ENCODE measurements at regions not wholly inside any gene's neighbourhood (a gene's known extent, or its start where the extent isn't known, plus 50 kb on each side); places are given as distances from the start of the nearest gene placed in this dataset.

DNA sequence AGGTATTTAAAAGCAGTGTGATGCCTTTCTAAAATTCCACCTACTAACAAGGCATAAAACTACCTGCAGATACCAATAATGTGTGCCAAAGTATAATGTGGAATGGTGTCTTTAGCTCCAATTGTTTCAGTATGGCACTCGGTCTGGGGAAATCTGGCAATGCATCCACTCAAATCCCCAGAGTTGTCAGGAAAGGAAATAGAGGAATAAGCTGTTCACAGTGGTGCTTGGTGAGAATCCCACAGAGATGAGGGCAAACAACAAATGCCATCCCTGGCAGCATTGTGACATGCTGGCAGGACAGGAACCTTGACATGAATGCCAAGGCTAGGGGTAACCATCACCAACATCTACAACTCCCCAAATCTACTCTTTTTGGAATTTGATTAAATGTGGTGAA, 240.7 kb downstream of the BARHL2 start:
- Histone ChIP-seq H3K4me1 (ENCODE audit: control insufficient read depth, insufficient read depth, low read length) (no peaks in the 10 kb centered on the region), H3K27me3 (ENCODE audit: control insufficient read depth, insufficient read depth, low read length) (no peaks in the 10 kb centered on the region), H3K27ac (ENCODE audit: low read length) (no peak overlapping the region), H3K36me3 (ENCODE audit: control insufficient read depth, insufficient read depth, low read length) (no peaks in the 10 kb centered on the region), H3K9me3 (replicated peaks; ENCODE audit: control insufficient read depth, low read depth, low read length) (no peaks in the 10 kb centered on the region), H3K4me3 (ENCODE audit: low read length) (no peak overlapping the region)
- WGBS (ENCODE audit: insufficient coverage), result no CpG with 5 or more reads among the region's 1 CpG
- DNase-seq, result no peak

DNA sequence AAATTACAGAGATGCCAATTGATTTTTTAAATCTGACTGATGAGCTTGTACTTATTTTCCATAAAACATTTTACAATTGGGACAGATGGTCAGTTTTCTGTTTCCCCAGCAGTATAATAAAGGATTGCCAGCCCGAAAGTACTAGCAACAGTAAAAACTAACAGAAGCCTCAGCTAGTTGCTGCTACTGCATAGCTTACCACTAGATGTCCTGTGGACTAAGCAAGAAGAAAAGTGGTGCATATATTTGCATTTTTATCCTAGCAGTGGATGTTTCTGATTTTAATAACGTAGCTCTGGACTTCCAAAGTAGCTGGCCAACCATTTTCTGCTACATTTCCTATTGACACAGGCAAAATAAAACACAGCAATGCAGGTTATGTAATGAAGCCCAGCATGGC, 241.5 kb downstream of the BARHL2 start:
- no peak overlapping the region for H3K27ac ChIP-seq (ENCODE audit: low read length)
- no peaks in the 10 kb centered on the region for H3K4me1 ChIP-seq (ENCODE audit: control insufficient read depth, insufficient read depth, low read length)
- no peaks in the 10 kb centered on the region for H3K36me3 ChIP-seq (ENCODE audit: control insufficient read depth, insufficient read depth, low read length)
- no peak overlapping the region for H3K4me3 ChIP-seq (ENCODE audit: low read length)
- no CpG with 5 or more reads among the region's 2 CpGs for WGBS (ENCODE audit: insufficient coverage)
- peak; percentile 17 for DNase-seq
- H3K27me3 ChIP-seq (ENCODE audit: control insufficient read depth, insufficient read depth, low read length), result no peaks in the 10 kb centered on the region
- no peaks in the 10 kb centered on the region for H3K9me3 ChIP-seq (replicated peaks; ENCODE audit: control insufficient read depth, low read depth, low read length)

DNA sequence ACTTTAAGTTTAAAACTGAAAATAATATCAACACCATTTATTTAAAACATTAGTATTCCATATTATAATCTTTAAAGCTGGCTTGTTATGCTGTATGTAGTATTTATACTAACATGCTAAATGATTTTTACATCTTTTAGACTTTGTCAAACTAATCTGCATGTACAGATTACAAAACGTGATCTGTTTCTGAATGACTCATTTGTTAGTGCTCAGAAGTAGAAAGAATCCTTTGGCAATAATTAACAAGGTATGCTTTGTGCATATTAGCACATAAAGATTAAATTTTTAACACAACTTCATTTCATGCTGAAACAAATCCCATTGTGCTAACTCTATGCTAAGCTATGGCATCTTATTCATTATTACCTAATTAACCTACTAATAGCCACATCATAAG, 242.4 kb downstream of the BARHL2 start:
- no CpG with 5 or more reads among the region's 1 CpG for WGBS (ENCODE audit: insufficient coverage)

DNA sequence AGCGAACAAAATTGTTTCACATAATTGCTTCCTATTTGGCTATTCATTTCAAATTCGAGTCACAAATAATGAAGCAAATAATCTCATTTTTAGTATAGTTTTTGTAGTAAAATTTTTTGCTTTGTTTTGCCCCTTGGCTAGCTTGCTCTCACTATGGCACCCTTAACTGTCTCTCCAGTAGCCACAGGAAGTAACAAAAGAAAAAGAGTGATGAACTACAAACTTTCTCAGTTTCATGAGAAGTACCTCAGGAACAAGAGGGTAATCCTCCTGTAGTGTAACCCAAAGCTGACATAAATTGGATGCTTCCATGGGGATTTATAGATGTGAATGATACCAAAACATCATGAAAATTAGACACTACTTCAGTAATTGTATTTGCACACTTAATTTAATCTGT, 242.9 kb downstream of the BARHL2 start:
- WGBS (ENCODE audit: insufficient coverage), result no CpG with 5 or more reads among the region's 2 CpGs
- no peak overlapping the region for H3K4me3 ChIP-seq (ENCODE audit: low read length)
- DNase-seq, result no peak

More for the DNA sequence above, 242.4 kb downstream of the BARHL2 start:
- Histone ChIP-seq H3K4me3 (ENCODE audit: low read length) (no peak overlapping the region), H3K9me3 (replicated peaks; ENCODE audit: control insufficient read depth, low read depth, low read length) (no peaks in the 10 kb centered on the region), H3K36me3 (ENCODE audit: control insufficient read depth, insufficient read depth, low read length) (no peaks in the 10 kb centered on the region), H3K27ac (ENCODE audit: low read length) (no peak overlapping the region), H3K4me1 (ENCODE audit: control insufficient read depth, insufficient read depth, low read length) (no peaks in the 10 kb centered on the region), H3K27me3 (ENCODE audit: control insufficient read depth, insufficient read depth, low read length) (no peaks in the 10 kb centered on the region)
- DNase-seq, result no peak

DNA sequence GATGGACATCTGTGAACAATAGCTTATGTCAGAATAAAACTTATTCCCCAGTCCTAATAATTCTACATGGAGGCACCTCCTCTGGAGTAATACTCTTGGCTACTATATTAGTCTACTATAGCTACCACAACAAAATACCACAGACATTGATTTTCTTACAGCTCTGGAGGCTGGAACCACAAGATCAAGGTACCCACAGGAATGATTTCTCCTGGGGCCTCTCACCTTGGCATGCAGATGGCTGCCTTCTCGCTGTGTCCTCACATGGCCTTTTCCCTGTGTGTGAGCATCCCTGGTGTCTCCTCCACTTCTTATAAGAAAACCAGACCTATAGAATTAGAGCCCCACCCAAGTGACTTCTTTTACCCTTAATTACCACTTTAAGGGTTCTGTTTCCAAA, 244.3 kb downstream of the BARHL2 start:
- WGBS (ENCODE audit: insufficient coverage), result 83% methylated on average over 1 of the region's 1 CpG
- Histone ChIP-seq H3K4me3 (ENCODE audit: low read length) (no peak overlapping the region), H3K4me1 (ENCODE audit: control insufficient read depth, insufficient read depth, low read length) (no peaks in the 10 kb centered on the region), H3K36me3 (ENCODE audit: control insufficient read depth, insufficient read depth, low read length) (no peaks in the 10 kb centered on the region), H3K27me3 (ENCODE audit: control insufficient read depth, insufficient read depth, low read length) (no peaks in the 10 kb centered on the region), H3K9me3 (replicated peaks; ENCODE audit: control insufficient read depth, low read depth, low read length) (no peaks in the 10 kb centered on the region), H3K27ac (ENCODE audit: low read length) (no peak overlapping the region)
- no peak for DNase-seq

More for the DNA sequence above, 242.9 kb downstream of the BARHL2 start:
- Histone ChIP-seq H3K36me3 (ENCODE audit: control insufficient read depth, insufficient read depth, low read length) (no peaks in the 10 kb centered on the region), H3K9me3 (replicated peaks; ENCODE audit: control insufficient read depth, low read depth, low read length) (no peaks in the 10 kb centered on the region), H3K27me3 (ENCODE audit: control insufficient read depth, insufficient read depth, low read length) (no peaks in the 10 kb centered on the region), H3K27ac (ENCODE audit: low read length) (no peak overlapping the region), H3K4me1 (ENCODE audit: control insufficient read depth, insufficient read depth, low read length) (no peaks in the 10 kb centered on the region)

DNA sequence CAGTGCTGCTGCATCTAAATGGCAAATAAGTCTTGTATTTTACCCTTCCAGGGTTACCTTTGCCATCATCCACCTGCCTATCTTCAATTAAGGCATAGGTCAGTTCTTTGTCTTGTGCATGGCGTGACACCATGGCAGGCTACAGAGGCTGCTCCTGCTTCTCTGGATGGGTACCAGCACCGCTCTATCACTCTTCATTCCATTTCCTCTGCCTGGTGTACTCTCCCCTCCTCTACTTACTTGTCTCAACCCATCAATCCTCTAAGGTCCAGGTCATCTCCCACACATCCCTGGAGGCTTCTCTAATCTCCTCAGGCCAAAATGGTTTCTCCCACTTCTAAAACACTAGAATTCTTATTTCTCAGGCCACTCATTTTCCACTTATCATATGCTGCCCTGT, 257.5 kb downstream of the BARHL2 start:
- no peak overlapping the region for H3K4me3 ChIP-seq (ENCODE audit: low read length)
- no peaks in the 10 kb centered on the region for H3K36me3 ChIP-seq (ENCODE audit: control insufficient read depth, insufficient read depth, low read length)
- no peaks in the 10 kb centered on the region for H3K4me1 ChIP-seq (ENCODE audit: control insufficient read depth, insufficient read depth, low read length)
- 90% methylated on average over 2 of the region's 2 CpGs for WGBS (ENCODE audit: insufficient coverage)
- H3K9me3 ChIP-seq (replicated peaks; ENCODE audit: control insufficient read depth, low read depth, low read length), result no peaks in the 10 kb centered on the region
- no peak for DNase-seq
- H3K27me3 ChIP-seq (ENCODE audit: control insufficient read depth, insufficient read depth, low read length), result no peaks in the 10 kb centered on the region
- H3K27ac ChIP-seq (ENCODE audit: low read length), result no peak overlapping the region

DNA sequence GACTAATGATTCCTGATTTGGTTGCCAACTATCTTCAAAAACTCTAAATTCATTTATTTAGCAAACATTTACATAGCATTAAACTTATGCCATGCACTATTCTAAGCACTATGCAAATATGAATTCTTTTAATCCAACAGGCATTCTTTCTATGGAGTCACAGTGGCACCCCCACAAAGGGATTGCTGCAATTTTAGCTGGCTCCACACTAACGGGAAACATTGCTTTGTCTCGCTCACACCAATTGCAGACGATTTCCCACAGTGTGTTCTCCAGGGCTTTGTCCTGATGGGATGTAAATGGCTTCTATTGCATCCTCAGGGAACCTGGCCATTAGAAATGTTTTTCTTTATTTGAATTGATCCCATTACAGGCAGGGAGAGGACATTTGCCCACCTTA, 259.1 kb downstream of the BARHL2 start:
- Histone ChIP-seq H3K27ac (ENCODE audit: low read length) (no peak overlapping the region), H3K4me3 (ENCODE audit: low read length) (no peak overlapping the region), H3K36me3 (ENCODE audit: control insufficient read depth, insufficient read depth, low read length) (no peaks in the 10 kb centered on the region), H3K4me1 (ENCODE audit: control insufficient read depth, insufficient read depth, low read length) (no peaks in the 10 kb centered on the region), H3K9me3 (replicated peaks; ENCODE audit: control insufficient read depth, low read depth, low read length) (no peaks in the 10 kb centered on the region), H3K27me3 (ENCODE audit: control insufficient read depth, insufficient read depth, low read length) (no peaks in the 10 kb centered on the region)
- DNase-seq, result no peak
- no CpG with 5 or more reads among the region's 3 CpGs for WGBS (ENCODE audit: insufficient coverage)

DNA sequence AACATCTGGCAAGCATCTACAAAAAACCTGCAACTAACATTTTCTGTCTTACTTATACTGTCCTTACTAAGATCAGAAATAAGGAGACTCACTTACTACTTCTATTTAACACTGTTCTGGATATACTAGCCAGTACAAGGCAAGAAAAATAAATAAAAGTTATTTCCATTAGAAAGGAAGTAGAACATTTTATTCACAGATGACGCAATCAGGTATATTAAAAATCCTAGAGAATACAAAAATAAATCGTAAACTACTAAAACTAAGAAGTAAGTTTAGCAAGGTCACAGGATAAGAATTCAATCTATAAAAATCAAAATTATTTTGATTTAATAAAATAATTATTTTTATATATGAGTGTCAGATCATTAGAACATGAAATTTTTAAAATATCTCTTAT, 264.6 kb downstream of the BARHL2 start:
- no CpG with 5 or more reads among the region's 2 CpGs for WGBS (ENCODE audit: insufficient coverage)
- no peak for DNase-seq
- Histone ChIP-seq H3K27me3 (ENCODE audit: control insufficient read depth, insufficient read depth, low read length) (no peaks in the 10 kb centered on the region), H3K4me3 (ENCODE audit: low read length) (no peak overlapping the region), H3K9me3 (replicated peaks; ENCODE audit: control insufficient read depth, low read depth, low read length) (no peaks in the 10 kb centered on the region), H3K36me3 (ENCODE audit: control insufficient read depth, insufficient read depth, low read length) (no peaks in the 10 kb centered on the region), H3K4me1 (ENCODE audit: control insufficient read depth, insufficient read depth, low read length) (no peaks in the 10 kb centered on the region), H3K27ac (ENCODE audit: low read length) (no peak overlapping the region)

DNA sequence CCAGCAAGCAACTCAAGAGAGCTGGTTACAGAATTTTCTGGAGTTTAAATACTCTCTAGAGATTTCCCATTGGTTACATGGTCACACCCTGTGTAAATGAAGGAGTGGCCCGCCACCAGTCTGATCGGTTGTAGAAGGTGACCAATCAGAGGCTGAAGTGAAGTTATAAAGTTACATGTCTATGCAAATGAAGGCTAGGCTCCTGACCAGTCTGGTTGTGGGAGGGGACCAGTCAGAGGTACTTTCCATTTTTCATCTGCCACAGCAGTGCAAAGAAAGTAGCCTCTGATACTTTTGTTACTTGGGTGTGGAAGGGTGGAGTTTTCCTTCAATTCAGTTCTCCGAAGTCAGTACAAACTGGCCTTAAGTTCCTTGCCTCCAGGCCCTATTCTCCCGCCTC, 273.7 kb downstream of the BARHL2 start:
- Histone ChIP-seq H3K36me3 (ENCODE audit: control insufficient read depth, insufficient read depth, low read length) (no peaks in the 10 kb centered on the region), H3K4me3 (ENCODE audit: low read length) (no peak overlapping the region), H3K27ac (ENCODE audit: low read length) (no peak overlapping the region), H3K27me3 (ENCODE audit: control insufficient read depth, insufficient read depth, low read length) (no peaks in the 10 kb centered on the region), H3K9me3 (replicated peaks; ENCODE audit: control insufficient read depth, low read depth, low read length) (no peaks in the 10 kb centered on the region), H3K4me1 (ENCODE audit: control insufficient read depth, insufficient read depth, low read length) (no peaks in the 10 kb centered on the region)
- no peak for DNase-seq
- no CpG with 5 or more reads among the region's 4 CpGs for WGBS (ENCODE audit: insufficient coverage)

DNA sequence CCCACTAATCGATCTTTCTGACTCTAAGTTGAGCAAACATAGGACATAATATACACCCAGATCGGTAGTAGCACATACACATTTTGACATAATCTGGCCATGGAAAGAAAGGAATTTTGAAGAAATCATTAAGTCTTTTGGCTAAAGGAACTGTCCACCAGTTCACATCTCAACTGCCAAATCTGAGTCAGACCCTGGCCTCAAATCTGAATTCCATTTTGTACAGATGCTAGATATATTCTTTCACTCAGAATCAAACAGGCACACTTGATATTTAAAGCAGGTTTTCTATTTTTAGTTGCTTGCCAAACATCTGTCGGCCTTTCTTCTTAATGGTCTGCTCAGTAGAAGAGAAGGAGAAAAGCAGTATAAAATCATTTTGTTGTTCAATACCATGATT, 281.8 kb downstream of the BARHL2 start:
- no peaks in the 10 kb centered on the region for H3K36me3 ChIP-seq (ENCODE audit: control insufficient read depth, insufficient read depth, low read length)
- no peak overlapping the region for H3K4me3 ChIP-seq (ENCODE audit: low read length)
- no peaks in the 10 kb centered on the region for H3K27me3 ChIP-seq (ENCODE audit: control insufficient read depth, insufficient read depth, low read length)
- no peak overlapping the region for H3K27ac ChIP-seq (ENCODE audit: low read length)
- peak; percentile 85 for DNase-seq
- no peaks in the 10 kb centered on the region for H3K9me3 ChIP-seq (replicated peaks; ENCODE audit: control insufficient read depth, low read depth, low read length)
- H3K4me1 ChIP-seq (ENCODE audit: control insufficient read depth, insufficient read depth, low read length), result no peaks in the 10 kb centered on the region
- no CpG with 5 or more reads among the region's 3 CpGs for WGBS (ENCODE audit: insufficient coverage)

DNA sequence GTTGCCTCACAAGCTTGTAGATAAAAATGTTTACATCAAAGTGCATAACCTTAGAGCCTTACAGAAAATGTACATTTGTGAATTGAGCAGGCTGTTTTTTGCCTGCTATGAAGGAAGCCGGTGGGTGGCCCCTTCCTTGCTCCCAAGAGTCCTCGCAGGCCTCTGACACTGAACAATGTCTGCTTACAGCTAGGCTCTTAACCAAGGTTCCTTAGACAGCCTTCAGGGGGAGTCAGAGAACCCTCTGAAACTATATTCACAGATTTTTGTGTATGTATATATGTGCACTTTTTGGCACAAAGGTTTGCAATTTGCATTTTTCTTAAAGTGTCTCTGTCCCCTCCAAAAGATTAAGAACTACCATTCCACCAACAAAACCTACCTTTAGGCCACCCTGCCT, 282.6 kb downstream of the BARHL2 start:
- peak; percentile 2 for DNase-seq
- no peaks in the 10 kb centered on the region for H3K36me3 ChIP-seq (ENCODE audit: control insufficient read depth, insufficient read depth, low read length)
- H3K27ac ChIP-seq (ENCODE audit: low read length), result no peak overlapping the region
- H3K9me3 ChIP-seq (replicated peaks; ENCODE audit: control insufficient read depth, low read depth, low read length), result no peaks in the 10 kb centered on the region
- no peaks in the 10 kb centered on the region for H3K27me3 ChIP-seq (ENCODE audit: control insufficient read depth, insufficient read depth, low read length)
- no peaks in the 10 kb centered on the region for H3K4me1 ChIP-seq (ENCODE audit: control insufficient read depth, insufficient read depth, low read length)
- 17% methylated on average over 1 of the region's 2 CpGs for WGBS (ENCODE audit: insufficient coverage)
- no peak overlapping the region for H3K4me3 ChIP-seq (ENCODE audit: low read length)
